ENCODE measurements at regions not wholly inside any gene's neighbourhood (a gene's known extent, or its start where the extent isn't known, plus 50 kb on each side); places are given as distances from the start of the nearest gene placed in this dataset.

GRCh38 chr2:239905884-239906654, 119.1 kb downstream of the NDUFA10 start:
- DNase-seq (ENCODE audit: low read depth): no peak
- in situ Hi-C loops (cut with HindIII; ENCODE audit: low pct_unique_long_range_greater_than_20kb, low sequenced_read_pairs): no loop called here

GRCh38 chr2:239905306-239905705, 119.8 kb downstream of the NDUFA10 start:
- no peak for DNase-seq (ENCODE audit: low read depth)
- in situ Hi-C loops (cut with HindIII; ENCODE audit: low pct_unique_long_range_greater_than_20kb, low sequenced_read_pairs): no loop called here

- in situ Hi-C loops (cut with HindIII; ENCODE audit: low pct_unique_long_range_greater_than_20kb, low sequenced_read_pairs): no loop called here
- DNase-seq (ENCODE audit: low read depth): no peak
Observed at GRCh38 chr2:239904496-239904895, 120.6 kb downstream of the NDUFA10 start.

GRCh38 chr2:239903803-239904202, 121.3 kb downstream of the NDUFA10 start:
- DNase-seq (ENCODE audit: low read depth): no peak
- in situ Hi-C loops (cut with HindIII; ENCODE audit: low pct_unique_long_range_greater_than_20kb, low sequenced_read_pairs): no loop called here

GRCh38 chr2:239903210-239903609, 121.9 kb downstream of the NDUFA10 start:
- DNase-seq (ENCODE audit: low read depth): no peak
- in situ Hi-C loops (cut with HindIII; ENCODE audit: low pct_unique_long_range_greater_than_20kb, low sequenced_read_pairs): no loop called here

GRCh38 chr2:239902749-239903201, 122.4 kb downstream of the NDUFA10 start:
- DNase-seq (ENCODE audit: low read depth): no peak
- in situ Hi-C loops (cut with HindIII; ENCODE audit: low pct_unique_long_range_greater_than_20kb, low sequenced_read_pairs): no loop called here

- in situ Hi-C loops (cut with HindIII; ENCODE audit: low pct_unique_long_range_greater_than_20kb, low sequenced_read_pairs): no loop called here
Observed at GRCh38 chr2:239898292-239898925, 126.7 kb downstream of the NDUFA10 start.

GRCh38 chr2:239897596-239898235, 127.4 kb downstream of the NDUFA10 start:
- in situ Hi-C loops (cut with HindIII; ENCODE audit: low pct_unique_long_range_greater_than_20kb, low sequenced_read_pairs): no loop called here
- DNase-seq (ENCODE audit: low read depth): no peak

More at GRCh38 chr2:239898292-239898925, 126.7 kb downstream of the NDUFA10 start:
- no peak for DNase-seq (ENCODE audit: low read depth)

GRCh38 chr2:239896075-239896474, 129.1 kb downstream of the NDUFA10 start:
- DNase-seq (ENCODE audit: low read depth): no peak
- in situ Hi-C loops (cut with HindIII; ENCODE audit: low pct_unique_long_range_greater_than_20kb, low sequenced_read_pairs): no loop called here

GRCh38 chr2:239895669-239896068, 129.5 kb downstream of the NDUFA10 start:
- in situ Hi-C loops (cut with HindIII; ENCODE audit: low pct_unique_long_range_greater_than_20kb, low sequenced_read_pairs): no loop called here
- DNase-seq (ENCODE audit: low read depth): no peak

GRCh38 chr2:239895116-239895515, 130.0 kb downstream of the NDUFA10 start:
- in situ Hi-C loops (cut with HindIII; ENCODE audit: low pct_unique_long_range_greater_than_20kb, low sequenced_read_pairs): no loop called here
- no peak for DNase-seq (ENCODE audit: low read depth)

- no peak for DNase-seq (ENCODE audit: low read depth)
- in situ Hi-C loops (cut with HindIII; ENCODE audit: low pct_unique_long_range_greater_than_20kb, low sequenced_read_pairs): no loop called here
Observed at GRCh38 chr2:239894276-239894675, 130.9 kb downstream of the NDUFA10 start.

GRCh38 chr2:239893236-239893515, 132.0 kb downstream of the NDUFA10 start:
- DNase-seq (ENCODE audit: low read depth): no peak
- in situ Hi-C loops (cut with HindIII; ENCODE audit: low pct_unique_long_range_greater_than_20kb, low sequenced_read_pairs): no loop called here

GRCh38 chr2:239892441-239893235, 132.5 kb downstream of the NDUFA10 start:
- in situ Hi-C loops (cut with HindIII; ENCODE audit: low pct_unique_long_range_greater_than_20kb, low sequenced_read_pairs): no loop called here
- no peak for DNase-seq (ENCODE audit: low read depth)

GRCh38 chr2:239891698-239892097, 133.4 kb downstream of the NDUFA10 start:
- DNase-seq (ENCODE audit: low read depth): no peak
- in situ Hi-C loops (cut with HindIII; ENCODE audit: low pct_unique_long_range_greater_than_20kb, low sequenced_read_pairs): no loop called here

- DNase-seq (ENCODE audit: low read depth): no peak
- in situ Hi-C loops (cut with HindIII; ENCODE audit: low pct_unique_long_range_greater_than_20kb, low sequenced_read_pairs): no loop called here
Observed at GRCh38 chr2:239890206-239890746, 134.9 kb downstream of the NDUFA10 start.

- DNase-seq (ENCODE audit: low read depth): no peak
- in situ Hi-C loops (cut with HindIII; ENCODE audit: low pct_unique_long_range_greater_than_20kb, low sequenced_read_pairs): no loop called here
Observed at GRCh38 chr2:239889641-239890121, 135.5 kb downstream of the NDUFA10 start.

GRCh38 chr2:239887604-239888003, 137.5 kb downstream of the NDUFA10 start:
- in situ Hi-C loops (cut with HindIII; ENCODE audit: low pct_unique_long_range_greater_than_20kb, low sequenced_read_pairs): no loop called here
- no peak for DNase-seq (ENCODE audit: low read depth)

Data from Caki2 (cell line).